Mucosa of descending colon (tissue), 3 donors: ENCODE measurements at regions not wholly inside any gene's neighbourhood (a gene's known extent, or its start where the extent isn't known, plus 50 kb on each side); places are given as distances from the start of the nearest gene placed in this dataset.

ENCODE experiments used
- ATAC-seq: fragments of 200-7000 bp; cut with Tn5 transposase; one replicate; pipeline ENCODE4 v1.9.1; 2020; ENCODE audit warnings: mild to moderate bottlenecking, moderate library complexity
- DNase-seq, 3 donors: peaks; one replicate each; pipeline ENCODE4 v3.0.0-alpha.2; 2020
- H3K36me3 ChIP-seq: fragments of 200-600 bp; one replicate; pipeline ENCODE4 v1.8.0; 2021; ENCODE audit warnings: low read depth, mild to moderate bottlenecking
- H3K4me1 ChIP-seq: fragments of 200-600 bp; one replicate; pipeline ENCODE4 v1.8.0; 2021; ENCODE audit warnings: low read depth, mild to moderate bottlenecking
- H3K4me3 ChIP-seq: fragments of 200-600 bp; one replicate; pipeline ENCODE4 v1.8.0; 2021; ENCODE audit warnings: mild to moderate bottlenecking
- H3K9me3 ChIP-seq: fragments of 200-600 bp; one replicate; pipeline ENCODE4 v1.8.0; 2021; ENCODE audit warnings: mild to moderate bottlenecking
- intact Hi-C, 2 donors: fragments of 100-400 bp; cut with DNase I in 1 of 2; cut with micrococcal nuclease in 1 of 2; formaldehyde crosslinking; loops; one replicate each; pipeline versions ENCODE4 v1.11.0 to v1.11.1; 2022; cut with DNase I, micrococcal nuclease
- TF ChIP-seq, protein P1 (sequence below): fragments of 200-600 bp; IDR thresholded peaks from one replicate; pipeline ENCODE4 v1.8.0; 2022; ENCODE audit warnings: antibody characterized with exemption, mild to moderate bottlenecking
- donor health status: DM: no; HTN: no; CAD: no; lungs with moderate emphysema.
- donor health status: DM: no; HTN: no; CAD: no.
- donor health status: DM: no; HTN: yes; CAD: no.

- Histone ChIP-seq H3K9me3 (no peaks in the 10 kb centered on the region), H3K4me1 (no peaks in the 10 kb centered on the region), H3K4me3 (no peak overlapping the region), H3K36me3 (no peaks in the 10 kb centered on the region)
- ATAC-seq (no peak), DNase-seq (no peak)
- TF ChIP-seq, protein P1, sequence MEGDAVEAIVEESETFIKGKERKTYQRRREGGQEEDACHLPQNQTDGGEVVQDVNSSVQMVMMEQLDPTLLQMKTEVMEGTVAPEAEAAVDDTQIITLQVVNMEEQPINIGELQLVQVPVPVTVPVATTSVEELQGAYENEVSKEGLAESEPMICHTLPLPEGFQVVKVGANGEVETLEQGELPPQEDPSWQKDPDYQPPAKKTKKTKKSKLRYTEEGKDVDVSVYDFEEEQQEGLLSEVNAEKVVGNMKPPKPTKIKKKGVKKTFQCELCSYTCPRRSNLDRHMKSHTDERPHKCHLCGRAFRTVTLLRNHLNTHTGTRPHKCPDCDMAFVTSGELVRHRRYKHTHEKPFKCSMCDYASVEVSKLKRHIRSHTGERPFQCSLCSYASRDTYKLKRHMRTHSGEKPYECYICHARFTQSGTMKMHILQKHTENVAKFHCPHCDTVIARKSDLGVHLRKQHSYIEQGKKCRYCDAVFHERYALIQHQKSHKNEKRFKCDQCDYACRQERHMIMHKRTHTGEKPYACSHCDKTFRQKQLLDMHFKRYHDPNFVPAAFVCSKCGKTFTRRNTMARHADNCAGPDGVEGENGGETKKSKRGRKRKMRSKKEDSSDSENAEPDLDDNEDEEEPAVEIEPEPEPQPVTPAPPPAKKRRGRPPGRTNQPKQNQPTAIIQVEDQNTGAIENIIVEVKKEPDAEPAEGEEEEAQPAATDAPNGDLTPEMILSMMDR, result no peak
- intact Hi-C loops, result no loop called here
Measured at GRCh38 chr16:63947022-63947421, 1174.8 kb downstream of the CDH11 start.

DNA sequence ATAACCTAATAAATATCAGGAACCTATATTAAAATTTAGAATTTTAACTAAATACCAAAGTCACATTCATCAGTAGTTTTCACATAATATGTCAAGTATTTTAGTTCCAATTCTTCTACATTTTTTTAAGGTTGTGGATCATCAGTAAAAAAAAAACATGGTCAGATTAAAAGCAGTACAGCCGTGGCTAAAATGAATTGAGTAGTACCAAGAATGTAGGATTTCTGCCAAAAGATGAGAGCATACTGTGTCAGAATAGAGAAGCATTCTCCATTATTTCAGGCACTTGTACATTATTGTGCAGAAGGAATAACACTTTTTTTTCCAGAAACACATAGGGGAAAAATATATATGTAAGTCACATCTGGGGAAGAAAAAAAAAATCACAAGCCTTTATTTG is 1176.1 kb downstream of the CDH11 start:
- H3K36me3 ChIP-seq, result no peaks in the 10 kb centered on the region
- no peaks in the 10 kb centered on the region for H3K4me1 ChIP-seq
- no peak for DNase-seq
- no peak for ATAC-seq
- TF ChIP-seq, protein P1, result no peak
- no peaks in the 10 kb centered on the region for H3K9me3 ChIP-seq
- no peak overlapping the region for H3K4me3 ChIP-seq
- intact Hi-C loops, result no loop called here

DNA sequence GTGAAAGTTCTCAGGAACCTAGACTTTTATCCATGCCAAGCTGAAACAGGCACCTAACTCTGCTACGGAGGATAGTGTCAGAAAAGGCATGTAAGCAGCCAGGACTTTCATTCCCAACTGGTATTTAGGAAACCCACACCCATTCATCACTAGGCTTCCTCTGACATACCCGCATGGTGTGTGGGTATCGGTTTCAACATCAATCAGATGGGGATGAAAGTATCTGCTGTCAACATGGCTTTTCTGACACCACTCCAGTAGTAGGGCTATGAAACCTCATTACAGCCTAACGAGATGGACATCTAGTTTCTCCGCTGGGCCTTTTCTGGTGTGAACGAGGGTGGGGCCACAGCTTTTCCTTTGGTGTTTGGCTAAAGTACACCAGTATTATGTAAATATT is 1178.3 kb downstream of the CDH11 start:
- intact Hi-C loops, result no loop called here
- H3K4me1 ChIP-seq, result no peaks in the 10 kb centered on the region
- no peaks in the 10 kb centered on the region for H3K36me3 ChIP-seq
- no peak overlapping the region for H3K4me3 ChIP-seq
- no peak for DNase-seq
- ATAC-seq, result no peak
- H3K9me3 ChIP-seq, result no peaks in the 10 kb centered on the region
- TF ChIP-seq, protein P1, result no peak

DNA sequence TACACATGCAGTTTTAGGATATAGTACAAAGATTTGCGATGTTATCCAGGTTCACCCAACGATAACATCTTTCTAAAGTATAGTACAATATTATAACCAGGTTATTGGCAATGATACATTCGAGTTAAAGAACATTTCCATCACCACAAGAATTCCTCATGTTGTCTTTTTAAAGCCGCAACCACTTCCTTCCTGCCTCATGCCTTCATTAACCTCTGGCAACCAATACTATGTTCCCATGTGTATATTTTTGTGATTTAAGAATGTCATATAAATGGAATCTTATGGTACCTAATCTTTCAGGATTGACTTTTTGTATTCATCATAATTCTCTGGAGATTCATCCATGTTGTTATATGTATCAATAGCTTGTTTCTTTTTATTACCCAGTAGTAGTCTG is 1183.2 kb downstream of the CDH11 start:
- Histone ChIP-seq H3K4me3 (no peak overlapping the region), H3K9me3 (no peaks in the 10 kb centered on the region), H3K36me3 (no peaks in the 10 kb centered on the region), H3K4me1 (no peaks in the 10 kb centered on the region)
- TF ChIP-seq, protein P1, result no peak
- no peak for DNase-seq
- intact Hi-C loops, result no loop called here
- ATAC-seq, result no peak

- no peak overlapping the region for H3K4me3 ChIP-seq
- no peak for DNase-seq
- no peaks in the 10 kb centered on the region for H3K36me3 ChIP-seq
- H3K9me3 ChIP-seq, result no peaks in the 10 kb centered on the region
- ATAC-seq, result no peak
- TF ChIP-seq, protein P1, result no peak
- intact Hi-C loops, result no loop called here
- H3K4me1 ChIP-seq, result no peaks in the 10 kb centered on the region
Measured at GRCh38 chr16:63933841-63934240, 1188.0 kb downstream of the CDH11 start.

- TF ChIP-seq, protein P1, result no peak
- H3K4me3 ChIP-seq, result no peak overlapping the region
- no peaks in the 10 kb centered on the region for H3K4me1 ChIP-seq
- no peaks in the 10 kb centered on the region for H3K9me3 ChIP-seq
- no peaks in the 10 kb centered on the region for H3K36me3 ChIP-seq
- ATAC-seq, result no peak
- intact Hi-C loops, result no loop called here
- DNase-seq, result no peak
Measured at GRCh38 chr16:63928421-63928820, 1193.4 kb downstream of the CDH11 start.
